Body of pancreas (tissue), 4 donors: ENCODE measurements at regions not wholly inside any gene's neighbourhood (a gene's known extent, or its start where the extent isn't known, plus 50 kb on each side); places are given as distances from the start of the nearest gene placed in this dataset.
"Not testable (repeated sequence)": the region's sequence is repeated elsewhere in the genome, so short reads cannot be mapped to it uniquely, and the experiment has no call there.

Source experiments
- CTCF ChIP-seq, 7 experiments: fragments of 450-650 bp in 4 of 7; fragments of 200-600 bp in 3 of 7; sonication (generic) in 3 of 7; IDR thresholded peaks; one replicate each; pipeline ENCODE4 v1.5.1; 2016 to 2019; ENCODE audit warnings: antibody characterized with exemption in 7 of 7
- POLR2A ChIP-seq, 3 donors: fragments of 450-650 bp; IDR thresholded peaks; one replicate each; pipeline ENCODE4 v1.6.1; 2016; ENCODE audit warnings: antibody characterized with exemption in 3 of 3, mild to moderate bottlenecking in 2 of 3

- not testable (repeated sequence) for TF ChIP-seq CTCF, POLR2A (IDR thresholded peaks at IDR 0.05)
Observed at GRCh38 chr11:96585944-96586880, 196.4 kb downstream of the JRKL start.
